A673 (cell line): ENCODE measurements at regions not wholly inside any gene's neighbourhood (a gene's known extent, or its start where the extent isn't known, plus 50 kb on each side); places are given as distances from the start of the nearest gene placed in this dataset.

Experiments
- BruUV-seq: library from RNA; stranded (reverse); fragments of 400-500 nt; replicated peaks from 2 replicates; lab custom pipeline; 2021; lab: Mats Ljungman, UMichigan
- CTCF ChIA-PET: fragments of 300-600 bp; sonication (Branson Sonifier 250); formaldehyde crosslinking; loops from one replicate; lab custom pipeline; 2022; ENCODE audit warnings: antibody characterized with exemption; lab: Charles Lee
- POLR2A ChIA-PET: fragments of 300-600 bp; sonication (Branson Sonifier 250); formaldehyde crosslinking; loops from one replicate; lab custom pipeline; 2022; ENCODE audit warnings: antibody characterized with exemption; ENCODE audit not compliant: low non-redundant PET; lab: Charles Lee
- DNase-seq: peaks from one replicate; pipeline ENCODE4 v3.0.0-alpha.2; 2015; ENCODE audit warnings: low spot score
- H3K27ac ChIP-seq: fragments of 200-600 bp; sonication (generic); 2 replicates; pipeline ENCODE4 v1.5.1; 2016; ENCODE audit warnings: mixed run types, low read depth, mild to moderate bottlenecking, mixed read lengths, antibody characterized with exemption, low read length; ENCODE audit not compliant: poor library complexity, severe bottlenecking
- H3K27me3 ChIP-seq: fragments of 200-600 bp; sonication (generic); replicated peaks from 2 replicates; pipeline ENCODE4 v1.6.1; 2017; ENCODE audit warnings: mixed run types, low read depth, mild to moderate bottlenecking, mixed read lengths, antibody characterized with exemption, low read length; ENCODE audit not compliant: insufficient read depth, poor library complexity
- H3K36me3 ChIP-seq: fragments of 200-600 bp; sonication (generic); 2 replicates; pipeline ENCODE4 v1.6.1; 2016; ENCODE audit warnings: mixed run types, mild to moderate bottlenecking, mixed read lengths, antibody characterized with exemption, low read length; ENCODE audit not compliant: insufficient read depth, poor library complexity, severe bottlenecking
- H3K4me1 ChIP-seq: fragments of 200-600 bp; sonication (generic); 2 replicates; pipeline ENCODE4 v1.6.1; 2017; ENCODE audit warnings: mixed run types, mild to moderate bottlenecking, mixed read lengths, antibody characterized with exemption, low read length; ENCODE audit not compliant: insufficient read depth, poor library complexity, severe bottlenecking
- H3K4me3 ChIP-seq: fragments of 200-600 bp; sonication (generic); 2 replicates; pipeline ENCODE4 v1.5.1; 2016; ENCODE audit warnings: low read depth, mixed run types, mild to moderate bottlenecking, mixed read lengths, low read length; ENCODE audit not compliant: poor library complexity, severe bottlenecking
- H3K9me3 ChIP-seq: fragments of 200-600 bp; sonication (generic); 2 replicates; pipeline ENCODE4 v1.6.1; 2016; ENCODE audit warnings: mixed run types, low read depth, mild to moderate bottlenecking, mixed read lengths, antibody characterized with exemption, low read length; ENCODE audit not compliant: poor library complexity, severe bottlenecking
- EZH2 ChIP-seq: fragments of 200-600 bp; sonication (generic); IDR thresholded peaks from 2 replicates; pipeline ENCODE4 v1.6.1; 2017; ENCODE audit warnings: borderline replicate concordance, low read depth, mild to moderate bottlenecking, mixed read lengths, antibody characterized with exemption, low read length; ENCODE audit not compliant: poor library complexity, severe bottlenecking
- intact Hi-C: fragments of 100-400 bp; cut with micrococcal nuclease; formaldehyde crosslinking; loops from one replicate; pipeline ENCODE4 v1.10.0; 2022; ENCODE audit not compliant: unreplicated experiment
- TF ChIP-seq, protein P1 (sequence below): fragments of 300-800, 200-600 bp; sonication (generic); conservative IDR thresholded peaks from 2 replicates; pipeline ENCODE4 v1.5.1; 2017; ENCODE audit warnings: low read depth, mild to moderate bottlenecking, antibody characterized with exemption, low read length, moderate library complexity, mixed read lengths

DNA sequence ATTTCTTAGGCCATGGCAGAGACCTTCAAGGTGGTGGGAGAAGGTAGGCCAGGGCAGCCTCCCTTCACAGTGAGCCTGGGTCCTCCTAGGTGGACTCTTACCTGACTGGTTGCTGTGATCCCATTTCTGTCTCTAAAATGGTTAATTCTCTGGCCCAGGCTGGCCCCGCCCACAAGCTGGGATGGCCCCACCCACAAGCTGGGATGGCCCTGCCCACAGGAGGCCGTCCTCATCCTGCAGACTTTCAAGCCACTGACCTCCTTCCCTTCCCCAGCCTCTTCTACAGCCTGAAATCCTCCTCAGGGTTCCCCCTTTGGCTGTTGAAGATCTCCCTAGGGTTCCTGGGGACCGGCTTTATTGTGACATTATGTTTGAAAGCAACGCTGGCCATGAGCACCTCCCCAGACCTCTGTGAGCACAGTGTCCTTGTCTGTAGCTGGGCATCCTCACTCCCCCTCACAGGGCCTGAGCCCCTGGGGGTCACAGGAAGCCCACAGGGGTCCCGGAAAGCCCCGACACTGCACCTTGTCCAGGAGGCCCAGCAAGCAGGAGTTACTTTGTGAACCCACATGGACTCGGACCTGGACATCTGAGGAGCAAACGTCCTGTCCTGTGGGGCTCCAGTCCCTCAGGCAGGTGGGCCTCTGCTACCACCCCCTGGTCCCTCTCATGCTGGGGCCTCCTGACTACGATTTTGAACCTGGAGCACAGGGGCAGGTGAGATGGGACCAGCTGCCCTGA is 621.7 kb downstream of the MATN1 start:
- Histone ChIP-seq H3K36me3 (no peaks in the 10 kb centered on the region), H3K9me3 (no peaks in the 10 kb centered on the region), H3K27me3 (no peaks in the 10 kb centered on the region), H3K4me3 (no peak overlapping the region), H3K27ac (no peak overlapping the region), H3K4me1 (no peaks in the 10 kb centered on the region)
- CTCF ChIA-PET, result no interaction called here
- intact Hi-C loops, result no loop called here
- TF ChIP-seq EZH2, result no peak
- TF ChIP-seq, protein P1, sequence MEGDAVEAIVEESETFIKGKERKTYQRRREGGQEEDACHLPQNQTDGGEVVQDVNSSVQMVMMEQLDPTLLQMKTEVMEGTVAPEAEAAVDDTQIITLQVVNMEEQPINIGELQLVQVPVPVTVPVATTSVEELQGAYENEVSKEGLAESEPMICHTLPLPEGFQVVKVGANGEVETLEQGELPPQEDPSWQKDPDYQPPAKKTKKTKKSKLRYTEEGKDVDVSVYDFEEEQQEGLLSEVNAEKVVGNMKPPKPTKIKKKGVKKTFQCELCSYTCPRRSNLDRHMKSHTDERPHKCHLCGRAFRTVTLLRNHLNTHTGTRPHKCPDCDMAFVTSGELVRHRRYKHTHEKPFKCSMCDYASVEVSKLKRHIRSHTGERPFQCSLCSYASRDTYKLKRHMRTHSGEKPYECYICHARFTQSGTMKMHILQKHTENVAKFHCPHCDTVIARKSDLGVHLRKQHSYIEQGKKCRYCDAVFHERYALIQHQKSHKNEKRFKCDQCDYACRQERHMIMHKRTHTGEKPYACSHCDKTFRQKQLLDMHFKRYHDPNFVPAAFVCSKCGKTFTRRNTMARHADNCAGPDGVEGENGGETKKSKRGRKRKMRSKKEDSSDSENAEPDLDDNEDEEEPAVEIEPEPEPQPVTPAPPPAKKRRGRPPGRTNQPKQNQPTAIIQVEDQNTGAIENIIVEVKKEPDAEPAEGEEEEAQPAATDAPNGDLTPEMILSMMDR, result no peak
- no peak for DNase-seq
- BruUV-seq, result no TSS peak
- POLR2A ChIA-PET, result no interaction called here

DNA sequence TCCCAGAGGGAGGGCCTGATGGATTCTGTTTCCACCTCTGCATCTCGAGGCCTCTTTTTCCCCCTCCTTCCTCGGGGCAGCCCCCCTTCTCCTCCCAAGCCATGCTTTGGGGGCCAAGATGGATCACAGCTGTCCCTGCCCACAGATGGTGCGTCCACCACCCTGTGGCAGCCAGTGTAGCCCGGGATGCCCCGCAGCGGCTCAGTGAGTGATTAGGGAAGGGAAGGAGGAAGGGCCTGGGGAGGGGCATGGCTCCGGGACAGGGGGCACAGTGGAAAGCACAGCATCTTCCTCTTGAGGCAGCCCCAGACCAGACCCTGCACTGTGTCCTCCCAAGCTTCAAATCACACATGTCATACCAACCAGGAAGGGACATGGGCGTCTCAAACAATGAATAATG is 622.4 kb downstream of the MATN1 start:
- intact Hi-C loops, result no loop called here
- ChIA-PET CTCF (no interaction called here), POLR2A (no interaction called here)
- no peaks in the 10 kb centered on the region for H3K27me3 ChIP-seq
- H3K9me3 ChIP-seq, result no peaks in the 10 kb centered on the region
- no TSS peak for BruUV-seq
- H3K27ac ChIP-seq, result no peak overlapping the region
- TF ChIP-seq, protein P1, result no peak
- no peak for TF ChIP-seq EZH2
- H3K36me3 ChIP-seq, result no peaks in the 10 kb centered on the region
- no peaks in the 10 kb centered on the region for H3K4me1 ChIP-seq
- H3K4me3 ChIP-seq, result no peak overlapping the region
- no peak for DNase-seq

DNA sequence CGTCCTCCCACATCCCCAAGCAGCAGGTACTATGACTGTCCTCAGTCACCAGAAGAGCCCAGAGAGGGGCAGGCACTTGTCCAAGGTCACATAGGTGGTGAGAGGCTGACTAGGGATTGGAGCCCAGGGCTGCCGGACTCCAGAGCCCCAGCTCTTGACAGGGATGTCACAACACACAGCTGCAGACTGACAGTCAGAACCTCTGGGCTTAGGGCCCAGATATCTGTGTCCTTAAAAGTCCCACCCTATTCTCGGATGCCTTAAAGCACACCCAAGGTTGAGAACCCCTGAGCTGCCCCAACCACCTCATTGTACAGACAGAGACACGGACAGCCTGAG is 622.9 kb downstream of the MATN1 start:
- BruUV-seq, result no TSS peak
- Histone ChIP-seq H3K36me3 (no peaks in the 10 kb centered on the region), H3K4me3 (no peak overlapping the region), H3K4me1 (no peaks in the 10 kb centered on the region), H3K27me3 (no peaks in the 10 kb centered on the region), H3K27ac (no peak overlapping the region), H3K9me3 (no peaks in the 10 kb centered on the region)
- CTCF ChIA-PET, result no interaction called here
- intact Hi-C loops, result no loop called here
- no peak for TF ChIP-seq EZH2
- TF ChIP-seq, protein P1, result no peak
- DNase-seq, result no peak
- POLR2A ChIA-PET, result no interaction called here
